ENCODE measurements at regions not wholly inside any gene's neighbourhood (a gene's known extent, or its start where the extent isn't known, plus 50 kb on each side); places are given as distances from the start of the nearest gene placed in this dataset.

DNA sequence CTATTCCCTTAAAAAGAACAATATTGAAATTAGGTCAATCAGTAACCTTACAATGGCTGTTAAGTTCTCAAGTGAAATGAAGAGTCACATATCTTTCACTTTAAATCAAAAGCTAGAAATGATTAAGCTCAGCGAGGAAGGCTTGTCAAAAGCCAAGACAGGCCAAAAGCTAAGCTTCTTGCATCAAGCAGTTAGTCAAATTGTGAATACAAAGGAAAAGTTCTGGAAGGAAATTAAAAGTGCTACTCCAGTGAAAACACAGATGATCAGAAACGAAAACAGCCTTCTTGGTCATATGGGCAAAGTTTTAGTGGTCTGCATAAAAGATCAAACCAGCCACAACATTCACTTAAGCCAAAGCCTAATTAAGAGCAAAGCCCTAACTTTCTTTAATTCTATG lies 402.6 kb upstream of the ZEB2 start:
- Histone ChIP-seq H3K27me3 (ENCODE audit: insufficient read depth, poor library complexity, severe bottlenecking) (no peaks in the 10 kb centered on the region), H3K27ac (ENCODE audit: poor library complexity, severe bottlenecking) (no peak overlapping the region), H3K4me1 (ENCODE audit: insufficient read depth, poor library complexity, severe bottlenecking) (no peaks in the 10 kb centered on the region), H3K36me3 (ENCODE audit: low read depth) (no peaks in the 10 kb centered on the region), H3K9me3 (ENCODE audit: severe bottlenecking) (no peaks in the 10 kb centered on the region), H3K4me3 (ENCODE audit: severe bottlenecking) (no peak overlapping the region)
- no peak for ATAC-seq (ENCODE audit: low read depth)
- DNase-seq (ENCODE audit: low spot score), result no peak
- TF ChIP-seq, protein P1, sequence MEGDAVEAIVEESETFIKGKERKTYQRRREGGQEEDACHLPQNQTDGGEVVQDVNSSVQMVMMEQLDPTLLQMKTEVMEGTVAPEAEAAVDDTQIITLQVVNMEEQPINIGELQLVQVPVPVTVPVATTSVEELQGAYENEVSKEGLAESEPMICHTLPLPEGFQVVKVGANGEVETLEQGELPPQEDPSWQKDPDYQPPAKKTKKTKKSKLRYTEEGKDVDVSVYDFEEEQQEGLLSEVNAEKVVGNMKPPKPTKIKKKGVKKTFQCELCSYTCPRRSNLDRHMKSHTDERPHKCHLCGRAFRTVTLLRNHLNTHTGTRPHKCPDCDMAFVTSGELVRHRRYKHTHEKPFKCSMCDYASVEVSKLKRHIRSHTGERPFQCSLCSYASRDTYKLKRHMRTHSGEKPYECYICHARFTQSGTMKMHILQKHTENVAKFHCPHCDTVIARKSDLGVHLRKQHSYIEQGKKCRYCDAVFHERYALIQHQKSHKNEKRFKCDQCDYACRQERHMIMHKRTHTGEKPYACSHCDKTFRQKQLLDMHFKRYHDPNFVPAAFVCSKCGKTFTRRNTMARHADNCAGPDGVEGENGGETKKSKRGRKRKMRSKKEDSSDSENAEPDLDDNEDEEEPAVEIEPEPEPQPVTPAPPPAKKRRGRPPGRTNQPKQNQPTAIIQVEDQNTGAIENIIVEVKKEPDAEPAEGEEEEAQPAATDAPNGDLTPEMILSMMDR (IDR thresholded peaks at IDR 0.05; ENCODE audit: poor library complexity, severe bottlenecking), result no peak

DNA sequence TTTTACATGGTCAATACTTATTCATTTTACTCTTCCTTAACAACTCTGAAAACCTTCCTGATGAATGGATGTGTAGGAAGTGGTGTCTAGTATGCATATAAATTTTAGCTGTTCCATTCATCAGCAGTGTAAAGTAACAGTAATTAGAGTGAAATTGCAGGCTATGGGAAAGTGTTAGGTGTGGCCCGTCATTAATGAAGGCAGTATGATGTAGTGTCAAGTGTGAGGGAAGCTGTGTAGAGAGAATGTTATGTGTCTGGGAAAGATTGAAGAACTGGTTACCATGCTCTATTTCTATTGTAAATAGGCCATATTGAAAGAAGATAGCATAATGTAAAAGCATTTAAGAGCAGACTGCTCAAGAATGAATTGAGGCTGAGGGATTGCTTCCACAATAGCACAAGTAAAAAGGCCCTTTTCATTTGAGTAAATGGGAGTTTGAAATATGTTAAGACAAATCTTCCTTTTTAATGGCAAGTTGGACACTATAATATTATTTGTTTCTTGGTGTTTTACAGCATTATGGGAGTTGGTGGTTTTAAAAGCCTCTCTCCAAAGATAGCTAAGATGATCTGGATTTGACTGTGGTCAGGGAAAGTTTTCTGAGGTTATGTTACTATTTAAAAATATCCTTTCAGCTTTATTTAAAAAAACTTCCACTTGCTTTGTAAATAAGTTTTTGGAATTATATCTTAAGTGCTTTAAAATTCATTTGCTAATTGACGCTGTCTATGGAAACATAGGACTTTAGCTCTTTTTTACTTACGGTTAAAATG lies 401.0 kb upstream of the ZEB2 start:
- Histone ChIP-seq H3K4me3 (ENCODE audit: severe bottlenecking) (no peak overlapping the region), H3K27ac (ENCODE audit: poor library complexity, severe bottlenecking) (no peak overlapping the region), H3K27me3 (ENCODE audit: insufficient read depth, poor library complexity, severe bottlenecking) (no peaks in the 10 kb centered on the region), H3K36me3 (ENCODE audit: low read depth) (no peaks in the 10 kb centered on the region), H3K4me1 (ENCODE audit: insufficient read depth, poor library complexity, severe bottlenecking) (no peaks in the 10 kb centered on the region), H3K9me3 (ENCODE audit: severe bottlenecking) (no peaks in the 10 kb centered on the region)
- TF ChIP-seq, protein P1 (IDR thresholded peaks at IDR 0.05; ENCODE audit: poor library complexity, severe bottlenecking), result no peak
- DNase-seq (ENCODE audit: low spot score) (no peak), ATAC-seq (ENCODE audit: low read depth) (no peak)

DNA sequence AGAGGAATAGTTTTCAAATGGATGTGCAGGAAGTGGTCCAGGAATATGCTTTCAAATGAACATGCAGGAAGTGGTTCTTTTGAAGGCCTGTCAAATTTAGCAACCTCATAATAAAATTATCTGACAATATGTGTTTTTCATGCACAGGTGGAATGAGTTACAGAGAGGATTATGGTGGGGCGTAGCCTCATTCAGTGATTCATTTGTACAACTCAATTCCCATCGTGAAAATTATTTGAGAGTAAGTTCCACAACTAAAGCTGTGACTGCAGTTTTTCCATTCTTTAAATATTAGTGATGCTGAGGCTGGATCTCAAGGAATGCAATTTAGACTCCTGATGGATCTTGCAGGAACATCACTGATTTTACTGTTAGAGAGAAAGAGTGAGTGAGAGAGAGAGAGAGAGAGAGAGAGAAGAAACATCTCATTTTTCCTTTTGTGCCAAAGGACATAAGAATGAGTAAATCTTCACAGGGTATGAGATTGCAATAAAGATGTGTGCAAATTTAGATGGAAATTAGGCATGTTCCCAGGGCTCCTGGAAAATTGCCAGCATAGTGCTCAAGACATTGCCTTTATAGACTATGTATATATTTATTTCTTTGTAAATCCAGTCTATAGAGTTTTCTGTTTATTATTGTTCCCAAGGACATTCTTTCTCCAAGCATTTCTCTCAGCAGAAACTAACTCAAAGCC lies 394.9 kb upstream of the ZEB2 start:
- Histone ChIP-seq H3K4me1 (ENCODE audit: insufficient read depth, poor library complexity, severe bottlenecking) (peaks cover 7% of the 10 kb centered on the region), H3K27ac (ENCODE audit: poor library complexity, severe bottlenecking) (peak overlapping the region; percentile 36), H3K27me3 (ENCODE audit: insufficient read depth, poor library complexity, severe bottlenecking) (no peaks in the 10 kb centered on the region), H3K36me3 (ENCODE audit: low read depth) (no peaks in the 10 kb centered on the region), H3K4me3 (ENCODE audit: severe bottlenecking) (no peak overlapping the region), H3K9me3 (ENCODE audit: severe bottlenecking) (no peaks in the 10 kb centered on the region)
- TF ChIP-seq, protein P1 (IDR thresholded peaks at IDR 0.05; ENCODE audit: poor library complexity, severe bottlenecking), result no peak
- DNase-seq (ENCODE audit: low spot score), result no peak
- ATAC-seq (ENCODE audit: low read depth), result peak; percentile 58; the same call in 2 of the 3 replicates

DNA sequence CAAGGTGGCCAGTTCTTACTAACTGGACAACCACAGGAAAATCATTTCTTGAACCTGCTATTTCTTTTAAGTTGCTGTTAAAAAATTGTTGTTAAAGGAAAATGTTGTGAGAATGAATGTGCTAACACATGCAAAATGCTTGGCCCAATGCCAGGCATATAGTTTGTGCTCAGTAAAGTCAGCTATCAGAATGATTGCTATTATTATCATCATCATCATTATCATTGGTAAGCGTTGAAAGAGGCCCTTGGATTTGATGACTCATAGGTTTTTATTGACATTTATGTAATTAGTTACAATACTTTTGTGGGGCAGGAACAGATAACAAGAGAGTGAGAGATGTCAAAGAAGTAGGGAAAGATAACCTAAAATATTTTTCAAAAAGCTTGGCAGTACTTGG lies 394.2 kb upstream of the ZEB2 start:
- DNase-seq (ENCODE audit: low spot score) (no peak), ATAC-seq (ENCODE audit: low read depth) (no peak)
- no peak overlapping the region for H3K4me3 ChIP-seq (ENCODE audit: severe bottlenecking)
- peaks cover 7% of the 10 kb centered on the region for H3K4me1 ChIP-seq (ENCODE audit: insufficient read depth, poor library complexity, severe bottlenecking)
- no peaks in the 10 kb centered on the region for H3K27me3 ChIP-seq (ENCODE audit: insufficient read depth, poor library complexity, severe bottlenecking)
- no peaks in the 10 kb centered on the region for H3K36me3 ChIP-seq (ENCODE audit: low read depth)
- H3K9me3 ChIP-seq (ENCODE audit: severe bottlenecking), result no peaks in the 10 kb centered on the region
- TF ChIP-seq, protein P1 (IDR thresholded peaks at IDR 0.05; ENCODE audit: poor library complexity, severe bottlenecking), result no peak
- peak overlapping the region; percentile 36 for H3K27ac ChIP-seq (ENCODE audit: poor library complexity, severe bottlenecking)

DNA sequence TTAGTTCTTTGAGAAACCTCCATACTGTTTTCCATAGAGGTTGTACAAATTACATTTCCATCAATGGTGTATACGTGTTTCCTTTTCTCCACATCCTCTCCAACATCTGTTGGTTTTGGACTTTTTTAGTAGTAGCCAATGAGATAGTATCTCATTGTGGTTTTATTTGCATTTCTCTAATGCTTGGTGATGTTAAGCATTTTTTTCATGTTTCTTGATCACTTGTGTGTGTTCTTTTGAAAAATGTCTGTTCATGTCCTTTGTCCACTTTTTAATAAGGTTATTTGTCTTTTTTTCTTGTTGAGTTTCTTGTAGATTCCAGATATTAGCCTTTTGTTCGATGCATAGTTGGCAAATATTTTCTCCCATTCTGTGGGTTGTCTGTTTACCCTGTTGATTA lies 392.3 kb upstream of the ZEB2 start:
- Histone ChIP-seq H3K4me1 (ENCODE audit: insufficient read depth, poor library complexity, severe bottlenecking) (peaks cover 7% of the 10 kb centered on the region), H3K27me3 (ENCODE audit: insufficient read depth, poor library complexity, severe bottlenecking) (no peaks in the 10 kb centered on the region), H3K27ac (ENCODE audit: poor library complexity, severe bottlenecking) (no peak overlapping the region), H3K36me3 (ENCODE audit: low read depth) (no peaks in the 10 kb centered on the region), H3K4me3 (ENCODE audit: severe bottlenecking) (no peak overlapping the region), H3K9me3 (ENCODE audit: severe bottlenecking) (no peaks in the 10 kb centered on the region)
- TF ChIP-seq, protein P1 (IDR thresholded peaks at IDR 0.05; ENCODE audit: poor library complexity, severe bottlenecking), result no peak
- DNase-seq (ENCODE audit: low spot score) (no peak), ATAC-seq (ENCODE audit: low read depth) (no peak)

Data from RWPE2 (cell line).